Bronchial epithelial cell (primary cell): ENCODE measurements at regions not wholly inside any gene's neighbourhood (a gene's known extent, or its start where the extent isn't known, plus 50 kb on each side); places are given as distances from the start of the nearest gene placed in this dataset.
A peak's percentile ranks its signal among the peaks of the same experiment; 100 is the strongest.

ENCODE experiments used
- DNase-seq: peaks from one replicate; pipeline ENCODE4 v3.0.0-alpha.2; 2010; ENCODE audit warnings: low read depth
- FAIRE-seq: peaks from 2 replicates; lab custom pipeline; 2011; peaks lifted over from hg19 to GRCh38; lab: Jason Lieb, UNC
- H3K27me3 ChIP-seq: 2 replicates; pipeline ENCODE4 v1.5.1; 2011; ENCODE audit warnings: low read length; ENCODE audit not compliant: control insufficient read depth, insufficient read depth
- H3K36me3 ChIP-seq: 2 replicates; pipeline ENCODE4 v1.5.1; 2011; ENCODE audit warnings: low read length; ENCODE audit not compliant: control insufficient read depth, insufficient read depth
- H3K4me3 ChIP-seq: 2 replicates; pipeline ENCODE4 v1.5.1; 2011; ENCODE audit warnings: mild to moderate bottlenecking, low read depth, low read length, control low read depth
- TF ChIP-seq, protein P1 (sequence below): IDR thresholded peaks from 2 replicates; pipeline ENCODE4 v1.5.1; 2011; ENCODE audit warnings: mild to moderate bottlenecking, moderate library complexity, low read length, control low read depth, inconsistent platforms; ENCODE audit not compliant: insufficient read depth, severe bottlenecking

GRCh38 chr10:8327140-8327423 is 272.6 kb downstream of the GATA3 start:
- TF ChIP-seq, protein P1, sequence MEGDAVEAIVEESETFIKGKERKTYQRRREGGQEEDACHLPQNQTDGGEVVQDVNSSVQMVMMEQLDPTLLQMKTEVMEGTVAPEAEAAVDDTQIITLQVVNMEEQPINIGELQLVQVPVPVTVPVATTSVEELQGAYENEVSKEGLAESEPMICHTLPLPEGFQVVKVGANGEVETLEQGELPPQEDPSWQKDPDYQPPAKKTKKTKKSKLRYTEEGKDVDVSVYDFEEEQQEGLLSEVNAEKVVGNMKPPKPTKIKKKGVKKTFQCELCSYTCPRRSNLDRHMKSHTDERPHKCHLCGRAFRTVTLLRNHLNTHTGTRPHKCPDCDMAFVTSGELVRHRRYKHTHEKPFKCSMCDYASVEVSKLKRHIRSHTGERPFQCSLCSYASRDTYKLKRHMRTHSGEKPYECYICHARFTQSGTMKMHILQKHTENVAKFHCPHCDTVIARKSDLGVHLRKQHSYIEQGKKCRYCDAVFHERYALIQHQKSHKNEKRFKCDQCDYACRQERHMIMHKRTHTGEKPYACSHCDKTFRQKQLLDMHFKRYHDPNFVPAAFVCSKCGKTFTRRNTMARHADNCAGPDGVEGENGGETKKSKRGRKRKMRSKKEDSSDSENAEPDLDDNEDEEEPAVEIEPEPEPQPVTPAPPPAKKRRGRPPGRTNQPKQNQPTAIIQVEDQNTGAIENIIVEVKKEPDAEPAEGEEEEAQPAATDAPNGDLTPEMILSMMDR = no peak
- Histone ChIP-seq H3K4me3 (no peak overlapping the region), H3K36me3 (no peaks in the 10 kb centered on the region), H3K27me3 (no peaks in the 10 kb centered on the region)
- DNase-seq (no peak), FAIRE-seq (no peak)

GRCh38 chr10:8331387-8331786 is 276.9 kb downstream of the GATA3 start:
- H3K4me3 ChIP-seq = no peak overlapping the region
- no peaks in the 10 kb centered on the region for H3K27me3 ChIP-seq
- TF ChIP-seq, protein P1 = no peak
- FAIRE-seq (peak; percentile 13), DNase-seq (no peak)
- H3K36me3 ChIP-seq = no peaks in the 10 kb centered on the region

GRCh38 chr10:8331896-8332729 is 277.6 kb downstream of the GATA3 start:
- FAIRE-seq (no peak), DNase-seq (peak; percentile 30)
- H3K4me3 ChIP-seq = no peak overlapping the region
- H3K36me3 ChIP-seq = no peaks in the 10 kb centered on the region
- no peaks in the 10 kb centered on the region for H3K27me3 ChIP-seq
- TF ChIP-seq, protein P1 = no peak

- FAIRE-seq (no peak), DNase-seq (no peak)
- no peaks in the 10 kb centered on the region for H3K27me3 ChIP-seq
- no peak overlapping the region for H3K4me3 ChIP-seq
- H3K36me3 ChIP-seq = no peaks in the 10 kb centered on the region
- TF ChIP-seq, protein P1 = no peak
Observed at GRCh38 chr10:8332730-8333111, 278.2 kb downstream of the GATA3 start.

DNA sequence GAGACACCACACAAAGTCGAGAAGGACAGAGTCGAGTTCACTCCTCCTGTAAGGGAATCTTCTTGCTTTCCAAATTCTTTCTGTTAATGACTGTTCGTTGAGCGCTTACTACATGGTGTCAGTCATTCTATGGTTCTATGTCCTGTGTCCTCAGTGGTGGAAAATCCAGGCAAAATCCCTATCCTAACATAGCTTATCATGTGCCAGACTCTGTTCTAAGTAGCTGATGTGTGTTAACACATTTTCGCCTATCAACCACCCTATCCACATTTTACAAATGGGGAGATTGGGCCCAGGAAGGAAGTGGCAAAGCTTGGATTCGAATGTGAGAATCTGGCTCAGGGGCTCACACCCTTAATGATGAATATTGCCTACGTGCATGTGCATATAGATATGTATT is 280.1 kb downstream of the GATA3 start:
- Histone ChIP-seq H3K36me3 (no peaks in the 10 kb centered on the region), H3K27me3 (no peaks in the 10 kb centered on the region), H3K4me3 (no peak overlapping the region)
- FAIRE-seq (no peak), DNase-seq (no peak)
- TF ChIP-seq, protein P1 = no peak

GRCh38 chr10:8336629-8337331 is 282.3 kb downstream of the GATA3 start:
- DNase-seq (no peak), FAIRE-seq (no peak)
- no peak overlapping the region for H3K4me3 ChIP-seq
- TF ChIP-seq, protein P1 = no peak
- no peaks in the 10 kb centered on the region for H3K36me3 ChIP-seq
- H3K27me3 ChIP-seq = no peaks in the 10 kb centered on the region
